Neural crest cell (in vitro differentiated cells): ENCODE measurements at regions not wholly inside any gene's neighbourhood (a gene's known extent, or its start where the extent isn't known, plus 50 kb on each side); places are given as distances from the start of the nearest gene placed in this dataset.

Experiments used
- DNase-seq: peaks from one replicate; pipeline ENCODE4 v3.0.0; 2021; ENCODE audit warnings: low read depth, mixed read lengths, low spot score
- H3K27ac Mint-ChIP-seq: one replicate; pipeline ENCODE4 v1.8.0; 2021; ENCODE audit warnings: mild to moderate bottlenecking, mixed read lengths; ENCODE audit not compliant: unreplicated experiment
- H3K27me3 Mint-ChIP-seq: 2 replicates; pipeline ENCODE4 v1.8.0; 2021; ENCODE audit warnings: low read depth, mild to moderate bottlenecking, mixed read lengths
- H3K36me3 Mint-ChIP-seq: 2 replicates; pipeline ENCODE4 v1.8.0; 2021; ENCODE audit warnings: low read depth, mild to moderate bottlenecking, mixed read lengths
- H3K4me1 Mint-ChIP-seq: 2 replicates; pipeline ENCODE4 v1.8.0; 2021; ENCODE audit warnings: mixed read lengths
- H3K4me3 Mint-ChIP-seq: one replicate; pipeline ENCODE4 v1.8.0; 2021; ENCODE audit warnings: mild to moderate bottlenecking, mixed read lengths
- H3K9me3 Mint-ChIP-seq: 2 replicates; pipeline ENCODE4 v1.8.0; 2021; ENCODE audit warnings: mixed read lengths
- TF ChIP-seq, protein P1 (sequence below): fragments of 200-600 bp; sonication (generic); conservative IDR thresholded peaks from 2 replicates; pipeline ENCODE4 v1.5.0; 2021; ENCODE audit warnings: antibody characterized with exemption, mild to moderate bottlenecking

DNA sequence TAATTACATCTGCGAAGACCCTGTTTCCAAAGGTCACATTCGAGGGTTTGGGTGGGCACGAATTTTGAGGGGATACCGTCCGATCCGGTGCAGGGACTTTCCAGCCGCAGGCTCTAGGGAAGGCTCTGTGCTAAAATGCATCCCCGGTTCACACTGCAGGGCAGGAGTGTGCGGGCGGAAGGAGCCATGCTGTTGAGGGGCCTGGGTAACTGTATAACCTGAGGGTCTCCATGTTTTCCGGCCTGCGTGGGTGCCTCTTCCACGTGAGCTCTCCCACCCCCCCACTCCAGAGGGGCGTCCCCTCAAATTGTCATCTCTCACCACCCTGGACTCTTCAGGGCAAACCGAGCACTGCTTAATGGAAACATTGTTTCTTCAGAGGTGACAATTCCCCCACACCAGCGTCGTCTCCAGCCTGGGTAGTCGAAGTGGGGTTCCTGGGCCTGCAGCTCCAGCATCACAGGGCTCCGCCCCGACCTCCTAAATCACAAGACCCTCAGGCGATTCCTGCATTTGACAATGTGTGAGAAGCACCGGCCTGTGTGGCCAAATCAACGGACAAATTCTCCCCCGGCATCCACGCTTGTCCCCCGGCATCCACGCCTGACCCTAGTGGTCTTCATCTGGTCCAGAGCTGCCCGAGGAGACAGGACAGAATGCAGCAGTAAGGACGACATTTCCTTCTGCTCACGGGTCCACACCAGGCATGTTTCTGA is 51.2 kb downstream of the FOXL3 start:
- TF ChIP-seq, protein P1, sequence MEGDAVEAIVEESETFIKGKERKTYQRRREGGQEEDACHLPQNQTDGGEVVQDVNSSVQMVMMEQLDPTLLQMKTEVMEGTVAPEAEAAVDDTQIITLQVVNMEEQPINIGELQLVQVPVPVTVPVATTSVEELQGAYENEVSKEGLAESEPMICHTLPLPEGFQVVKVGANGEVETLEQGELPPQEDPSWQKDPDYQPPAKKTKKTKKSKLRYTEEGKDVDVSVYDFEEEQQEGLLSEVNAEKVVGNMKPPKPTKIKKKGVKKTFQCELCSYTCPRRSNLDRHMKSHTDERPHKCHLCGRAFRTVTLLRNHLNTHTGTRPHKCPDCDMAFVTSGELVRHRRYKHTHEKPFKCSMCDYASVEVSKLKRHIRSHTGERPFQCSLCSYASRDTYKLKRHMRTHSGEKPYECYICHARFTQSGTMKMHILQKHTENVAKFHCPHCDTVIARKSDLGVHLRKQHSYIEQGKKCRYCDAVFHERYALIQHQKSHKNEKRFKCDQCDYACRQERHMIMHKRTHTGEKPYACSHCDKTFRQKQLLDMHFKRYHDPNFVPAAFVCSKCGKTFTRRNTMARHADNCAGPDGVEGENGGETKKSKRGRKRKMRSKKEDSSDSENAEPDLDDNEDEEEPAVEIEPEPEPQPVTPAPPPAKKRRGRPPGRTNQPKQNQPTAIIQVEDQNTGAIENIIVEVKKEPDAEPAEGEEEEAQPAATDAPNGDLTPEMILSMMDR, result no peak
- DNase-seq, result no peak
- H3K9me3 Mint-ChIP-seq, result no peaks in the 10 kb centered on the region
- H3K27me3 Mint-ChIP-seq, result no peaks in the 10 kb centered on the region
- H3K4me1 Mint-ChIP-seq, result peaks cover 18% of the 10 kb centered on the region
- no peak overlapping the region for H3K4me3 Mint-ChIP-seq
- no peak overlapping the region for H3K27ac Mint-ChIP-seq
- H3K36me3 Mint-ChIP-seq, result no peaks in the 10 kb centered on the region

DNA sequence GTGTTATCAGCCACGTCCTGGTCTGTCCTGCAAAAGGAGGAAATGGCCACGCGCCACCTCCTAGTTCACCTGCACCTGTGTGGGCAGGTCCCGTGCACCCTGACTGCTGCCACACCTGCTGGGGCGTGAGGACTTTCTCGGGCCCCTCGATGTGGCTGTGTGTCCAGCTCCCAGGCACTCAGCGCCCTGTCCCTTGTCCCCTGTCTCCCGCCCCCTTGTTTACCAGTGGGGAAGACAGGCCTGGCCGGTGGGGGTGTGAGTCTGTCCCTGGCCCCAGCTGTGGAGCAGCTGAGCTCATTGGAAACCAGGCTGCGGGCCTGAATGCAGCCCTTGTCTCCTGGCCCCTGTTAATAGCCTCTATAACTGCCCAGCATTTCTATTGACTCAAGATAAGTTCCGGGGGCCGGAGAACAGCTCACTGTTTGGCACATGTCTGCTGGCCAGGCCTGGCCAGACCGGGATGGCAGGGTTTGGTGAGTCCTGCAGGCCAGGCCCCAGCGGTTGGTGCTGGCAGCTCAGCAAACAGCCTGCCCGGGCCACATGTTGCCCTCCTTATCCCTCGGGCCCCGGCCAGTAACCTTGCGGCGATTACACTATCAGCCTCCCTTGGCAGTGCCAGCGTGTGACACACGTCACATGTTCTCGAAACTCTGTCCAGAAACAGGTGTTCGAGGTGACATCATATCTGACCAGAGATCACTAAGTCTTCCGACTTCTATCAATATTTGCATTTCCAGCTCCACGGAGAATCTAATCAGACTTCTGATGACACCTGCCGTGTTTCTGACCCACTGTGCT is 52.1 kb downstream of the FOXL3 start:
- Mint-ChIP-seq H3K27me3 (no peaks in the 10 kb centered on the region), H3K9me3 (no peaks in the 10 kb centered on the region), H3K27ac (no peak overlapping the region), H3K4me1 (peaks cover 18% of the 10 kb centered on the region), H3K4me3 (no peak overlapping the region), H3K36me3 (no peaks in the 10 kb centered on the region)
- TF ChIP-seq, protein P1, result no peak
- DNase-seq, result no peak

DNA sequence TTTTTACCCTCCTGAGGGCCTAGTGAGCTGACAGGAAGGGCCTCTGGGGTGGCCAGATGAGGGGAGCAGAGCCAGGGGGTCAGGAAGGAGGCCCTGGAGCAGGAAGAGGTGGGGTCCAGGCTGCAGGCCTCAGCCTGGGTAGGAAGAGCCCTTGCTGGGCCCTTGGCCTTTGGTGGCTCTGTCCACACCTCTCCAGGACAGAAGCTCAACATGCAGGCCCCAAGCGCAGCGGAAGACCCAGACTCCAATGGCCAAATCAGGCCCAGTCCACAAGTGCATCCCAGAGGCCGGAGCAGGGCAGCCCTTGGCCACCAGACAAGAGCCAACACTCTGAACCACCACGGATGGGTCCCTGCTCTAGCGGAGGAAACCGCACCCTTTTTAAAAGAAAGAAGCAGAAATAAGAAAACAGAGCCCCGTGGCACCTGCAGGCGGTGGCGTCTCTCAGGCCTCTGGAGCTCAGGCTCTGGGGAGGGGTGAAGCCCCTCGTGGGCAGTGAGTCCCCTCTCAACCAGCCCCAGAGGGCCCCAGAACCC is 52.8 kb downstream of the FOXL3 start:
- Mint-ChIP-seq H3K9me3 (no peaks in the 10 kb centered on the region), H3K27me3 (no peaks in the 10 kb centered on the region), H3K27ac (peak overlapping the region; percentile 78), H3K4me3 (no peak overlapping the region), H3K36me3 (no peaks in the 10 kb centered on the region), H3K4me1 (peaks cover 18% of the 10 kb centered on the region)
- TF ChIP-seq, protein P1, result no peak
- no peak for DNase-seq

DNA sequence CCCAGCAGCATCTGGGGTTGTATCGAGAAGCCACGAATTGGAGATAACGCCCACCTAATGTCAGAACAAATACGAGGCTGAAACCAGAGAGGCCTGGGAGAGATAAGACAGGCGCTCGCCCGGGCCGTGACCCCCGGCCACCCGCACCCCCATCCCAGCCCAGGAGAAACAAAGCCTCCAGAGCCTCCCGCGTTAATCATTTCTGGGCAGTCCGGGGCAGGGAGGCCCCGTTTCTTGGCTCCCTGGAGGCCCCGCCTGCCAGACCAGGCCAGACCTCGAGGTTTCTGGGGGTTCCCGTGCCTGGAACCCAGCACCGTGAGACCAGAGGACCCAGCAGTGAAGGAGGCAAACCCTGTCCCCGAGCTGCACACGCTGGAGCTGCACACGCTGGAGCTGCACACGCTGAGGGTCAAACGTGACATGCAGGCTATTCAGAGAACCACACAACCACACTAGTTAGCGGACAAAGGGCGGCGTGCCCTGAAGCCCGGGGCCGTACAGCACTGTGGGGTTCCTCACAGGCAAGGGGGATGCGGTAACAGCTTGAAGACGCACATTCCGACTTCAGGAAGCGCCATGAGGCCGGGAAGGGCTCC is 53.4 kb downstream of the FOXL3 start:
- H3K4me1 Mint-ChIP-seq, result peaks cover 18% of the 10 kb centered on the region
- no peak overlapping the region for H3K4me3 Mint-ChIP-seq
- H3K36me3 Mint-ChIP-seq, result no peaks in the 10 kb centered on the region
- no peaks in the 10 kb centered on the region for H3K9me3 Mint-ChIP-seq
- peak overlapping the region; percentile 78 for H3K27ac Mint-ChIP-seq
- DNase-seq, result no peak
- no peaks in the 10 kb centered on the region for H3K27me3 Mint-ChIP-seq
- TF ChIP-seq, protein P1, result no peak

DNA sequence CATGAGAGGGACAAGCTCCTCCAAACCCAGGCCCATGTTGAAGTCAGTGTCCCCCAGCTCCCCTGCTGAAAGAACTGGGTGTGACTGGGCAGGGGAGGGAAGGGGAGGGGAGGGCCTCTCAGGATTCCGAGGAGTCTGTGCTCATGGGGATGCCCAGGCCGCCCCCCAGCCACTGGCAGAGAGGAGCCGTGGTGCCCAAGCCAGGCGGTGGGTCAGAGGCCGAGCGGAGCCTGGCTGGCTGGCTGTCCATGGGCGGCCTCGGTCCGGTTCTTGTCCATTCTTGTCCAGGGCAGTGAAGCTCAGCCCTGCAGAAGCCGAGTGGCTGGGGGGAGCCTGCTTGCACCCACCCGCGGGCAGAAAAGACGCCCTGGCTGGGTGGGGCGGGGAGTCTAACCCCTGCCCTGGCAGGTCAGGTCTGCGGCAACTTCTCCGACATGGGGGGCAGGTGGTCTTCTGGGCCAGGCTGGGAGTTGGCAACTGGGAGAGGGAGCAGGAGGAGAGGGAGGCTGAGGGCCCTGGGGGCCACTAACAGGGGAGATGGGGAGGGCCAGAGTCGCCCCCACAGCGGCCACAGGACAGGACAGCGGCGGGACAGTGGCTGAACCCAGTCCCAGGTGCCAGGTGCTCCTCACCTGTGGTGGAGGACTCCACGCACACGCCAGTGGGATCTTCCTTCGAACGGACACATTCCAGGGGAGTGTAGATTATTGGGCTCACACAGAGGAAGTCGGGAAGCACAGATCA is 54.1 kb downstream of the FOXL3 start:
- H3K27ac Mint-ChIP-seq, result peak overlapping the region; percentile 67
- no peak overlapping the region for H3K4me3 Mint-ChIP-seq
- TF ChIP-seq, protein P1, result no peak
- no peak for DNase-seq
- H3K36me3 Mint-ChIP-seq, result no peaks in the 10 kb centered on the region
- H3K9me3 Mint-ChIP-seq, result no peaks in the 10 kb centered on the region
- H3K4me1 Mint-ChIP-seq, result peaks cover 18% of the 10 kb centered on the region
- no peaks in the 10 kb centered on the region for H3K27me3 Mint-ChIP-seq
